Amniotic stem cell (primary cell): ENCODE measurements at regions not wholly inside any gene's neighbourhood (a gene's known extent, or its start where the extent isn't known, plus 50 kb on each side); places are given as distances from the start of the nearest gene placed in this dataset.

Experiments used
- DNase-seq: peaks from one replicate; lab custom pipeline; 2025; lab: John Stamatoyannopoulos, UW

DNA sequence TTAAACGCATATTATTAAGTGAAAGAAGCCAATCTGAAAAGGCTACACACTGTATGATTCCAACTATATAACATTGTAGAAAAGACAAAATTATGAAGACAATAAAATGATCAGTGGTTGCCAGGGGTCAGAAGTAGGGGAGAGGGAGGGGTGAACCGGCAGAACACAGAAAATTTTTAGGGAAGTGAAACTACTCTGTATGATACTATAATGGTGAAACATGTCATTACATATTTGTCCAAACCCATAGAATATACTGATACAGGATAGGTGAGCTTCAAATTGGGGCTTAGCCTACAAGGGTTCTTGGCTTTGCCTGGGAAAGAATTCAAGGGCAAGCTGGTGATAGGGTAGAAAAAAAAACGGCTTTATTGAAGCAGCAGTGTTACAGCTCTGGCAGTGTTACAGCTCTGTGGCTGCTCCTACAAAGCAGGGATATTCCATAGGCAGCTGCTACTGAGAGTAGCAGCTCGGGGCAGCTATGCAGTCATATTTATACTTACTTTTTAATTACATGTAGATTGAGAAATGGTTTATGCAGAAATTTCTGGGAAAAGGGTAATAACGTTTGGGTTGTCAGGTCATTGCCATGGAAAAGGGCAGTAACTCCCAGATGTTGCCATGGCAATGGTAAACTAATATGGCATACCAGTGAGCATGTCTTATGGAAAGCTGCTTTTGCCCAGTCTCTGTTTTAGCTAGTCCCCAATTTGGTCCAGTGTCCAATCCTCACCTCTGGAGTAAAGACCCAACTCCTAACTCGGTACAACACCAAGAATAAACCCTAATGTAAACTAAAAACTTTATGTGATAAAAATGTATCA is 125.1 kb upstream of the SLC25A36 start:
- no peak for DNase-seq

DNA sequence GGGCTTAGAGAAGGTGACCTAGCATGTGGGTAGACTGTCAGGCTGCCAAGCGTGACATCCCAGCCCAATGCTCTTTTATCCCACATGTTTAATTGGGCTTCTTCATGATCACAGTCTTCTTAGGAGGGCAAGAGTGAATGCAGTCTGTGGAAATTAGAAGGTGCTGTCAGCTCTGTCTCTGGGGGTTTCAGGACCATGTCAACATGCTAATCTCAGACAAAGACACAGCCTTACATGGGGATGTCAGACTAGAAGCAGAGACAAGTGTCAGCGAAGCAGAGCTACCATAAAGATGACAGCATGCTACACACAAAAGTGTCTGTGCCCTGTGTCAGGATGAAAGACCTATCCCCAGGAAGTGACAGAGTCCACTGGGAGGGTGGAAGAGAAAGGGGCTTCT is 120.1 kb upstream of the SLC25A36 start:
- DNase-seq = no peak

DNA sequence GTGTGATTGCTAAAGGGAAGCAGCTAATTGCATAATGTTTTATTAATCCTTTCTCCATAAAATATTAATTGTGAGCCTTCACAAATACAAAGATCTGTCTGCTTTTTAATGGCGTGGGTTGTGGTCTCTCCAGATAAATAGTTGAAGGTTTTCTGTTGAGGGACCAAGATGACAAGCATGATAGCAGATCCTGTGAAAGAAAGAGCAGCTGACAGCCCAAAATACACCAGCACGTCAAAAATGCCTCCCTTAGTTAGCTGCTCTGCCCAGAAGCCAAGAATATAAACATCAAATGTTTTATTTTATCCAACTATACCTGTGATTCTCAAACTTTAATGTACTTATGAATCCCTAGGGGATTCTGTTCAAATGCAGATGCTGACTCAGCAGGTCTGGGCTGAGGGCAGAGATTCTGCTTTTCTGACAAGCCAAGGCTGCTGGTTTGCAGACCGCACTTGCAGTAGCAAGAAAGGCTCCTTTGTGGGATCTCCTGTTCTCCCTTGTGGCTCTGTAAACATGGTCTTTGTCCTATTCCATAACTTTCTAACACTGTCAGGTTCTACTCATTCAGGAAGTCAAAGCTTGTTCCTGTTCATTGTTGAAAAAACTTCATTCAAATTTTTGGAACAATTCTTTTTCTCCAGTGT is 119.1 kb upstream of the SLC25A36 start:
- no peak for DNase-seq

DNA sequence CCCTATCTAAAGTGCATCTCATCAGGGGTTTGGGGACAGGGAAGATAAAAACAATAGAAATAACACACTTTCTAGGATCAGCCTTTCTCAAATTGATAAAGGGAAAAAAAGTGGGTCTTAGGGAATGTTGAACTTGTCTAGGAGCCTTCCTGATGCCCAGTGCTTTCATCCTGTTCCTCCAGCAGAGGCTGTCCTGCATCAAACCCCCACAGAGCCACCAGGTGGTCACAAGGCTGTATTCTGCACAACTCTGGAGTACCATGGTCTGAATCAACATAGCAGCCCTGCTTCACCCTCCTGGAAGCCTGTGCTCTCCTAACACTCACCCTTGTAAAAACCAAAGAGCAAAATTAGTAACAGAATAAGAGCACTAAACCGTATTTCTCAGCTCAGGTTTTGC is 118.5 kb upstream of the SLC25A36 start:
- DNase-seq = no peak

DNA sequence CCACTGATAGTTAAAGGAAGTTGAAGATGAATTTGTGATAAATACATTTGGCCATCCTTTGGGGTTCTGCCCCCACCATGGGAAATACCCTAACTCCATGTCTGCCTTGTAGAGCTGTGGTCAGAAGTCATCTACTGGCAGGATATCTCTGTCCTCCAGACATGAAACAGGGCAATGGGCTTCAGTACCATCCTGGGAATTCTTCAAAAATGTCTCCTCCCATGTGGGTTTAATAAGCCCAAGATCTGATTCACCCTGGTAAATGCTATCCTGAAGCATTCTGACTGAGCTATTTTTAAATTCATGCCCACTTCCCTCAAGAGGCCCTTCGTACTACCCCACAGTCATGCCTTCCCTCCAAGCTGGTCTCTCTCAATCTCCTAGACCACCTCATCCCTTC is 113.7 kb upstream of the SLC25A36 start:
- DNase-seq = no peak

DNA sequence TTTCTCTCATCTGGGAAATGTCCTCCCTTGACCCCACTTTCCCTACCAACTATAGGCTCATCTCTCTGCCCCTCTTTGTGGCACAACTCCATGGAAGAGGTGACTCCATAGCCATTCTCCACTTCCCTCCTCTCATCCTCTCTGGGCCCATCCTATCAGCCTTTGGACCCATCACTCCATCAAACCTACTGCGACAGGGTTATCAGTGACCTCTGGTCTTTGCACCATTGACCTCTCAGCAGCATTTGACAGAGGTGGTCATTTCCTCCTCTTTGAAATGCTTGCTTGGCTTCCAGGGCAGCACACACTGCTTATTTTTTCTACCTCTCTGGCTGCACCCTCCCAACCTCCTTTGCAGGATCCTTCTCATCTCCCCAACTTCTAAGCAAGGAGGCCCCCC is 113.1 kb upstream of the SLC25A36 start:
- no peak for DNase-seq

DNA sequence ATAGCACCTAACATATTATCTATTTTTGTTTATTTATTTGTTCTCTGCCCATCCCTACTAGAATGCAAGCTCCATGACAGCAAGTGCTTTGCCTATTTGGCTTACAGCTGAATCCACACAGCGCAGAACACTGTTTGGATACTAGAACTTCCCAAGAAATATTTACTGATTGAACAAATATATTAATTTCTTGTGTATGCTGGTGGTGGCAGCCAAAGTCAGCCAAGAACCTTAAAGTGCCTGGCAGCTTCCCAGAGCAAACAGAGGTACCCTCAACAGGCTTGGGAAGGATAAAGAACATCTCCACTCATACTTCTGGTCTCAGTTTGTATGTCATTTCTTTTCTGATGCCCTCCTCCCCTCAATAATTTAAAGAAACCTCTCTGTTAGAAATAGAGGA is 111.8 kb upstream of the SLC25A36 start:
- no peak for DNase-seq

DNA sequence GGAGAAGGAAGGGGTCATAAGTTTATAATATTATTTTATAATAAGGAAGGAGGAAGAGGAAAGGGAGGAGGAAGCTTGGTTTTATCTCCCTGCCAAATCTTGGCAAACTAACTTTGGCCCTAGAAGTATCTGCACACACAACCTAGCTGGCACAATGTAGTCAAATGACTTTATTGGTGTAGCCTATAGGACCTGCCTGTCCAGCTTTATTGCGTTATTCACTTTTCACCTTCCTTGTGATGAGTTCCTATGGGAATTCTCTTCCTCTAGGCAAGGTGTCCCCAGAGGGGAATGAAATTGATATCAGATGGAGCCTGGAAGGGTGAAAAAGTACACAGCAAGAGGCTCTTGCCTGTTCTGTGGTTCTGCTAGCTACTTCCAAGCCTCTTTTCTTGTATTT is 111.2 kb upstream of the SLC25A36 start:
- no peak for DNase-seq

DNA sequence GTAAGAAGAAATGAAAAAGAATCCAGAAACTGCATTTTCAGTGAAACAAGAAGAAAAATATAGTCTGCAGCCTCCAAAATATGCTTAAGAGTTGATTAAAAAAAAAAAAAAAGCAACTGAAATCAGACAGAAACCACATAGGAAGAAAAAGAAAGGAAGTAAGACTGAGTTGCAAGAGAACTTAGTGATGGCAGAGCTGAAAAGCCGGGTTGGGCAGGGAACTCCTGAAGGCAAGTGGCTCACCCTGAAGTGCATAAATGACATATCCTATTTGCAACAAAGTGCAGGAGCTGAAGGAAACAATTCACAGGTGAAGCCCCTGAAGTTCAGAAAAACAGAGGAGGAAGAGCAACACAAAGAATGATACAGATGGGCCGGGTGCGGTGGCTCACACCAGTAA is 108.8 kb upstream of the SLC25A36 start:
- no peak for DNase-seq

DNA sequence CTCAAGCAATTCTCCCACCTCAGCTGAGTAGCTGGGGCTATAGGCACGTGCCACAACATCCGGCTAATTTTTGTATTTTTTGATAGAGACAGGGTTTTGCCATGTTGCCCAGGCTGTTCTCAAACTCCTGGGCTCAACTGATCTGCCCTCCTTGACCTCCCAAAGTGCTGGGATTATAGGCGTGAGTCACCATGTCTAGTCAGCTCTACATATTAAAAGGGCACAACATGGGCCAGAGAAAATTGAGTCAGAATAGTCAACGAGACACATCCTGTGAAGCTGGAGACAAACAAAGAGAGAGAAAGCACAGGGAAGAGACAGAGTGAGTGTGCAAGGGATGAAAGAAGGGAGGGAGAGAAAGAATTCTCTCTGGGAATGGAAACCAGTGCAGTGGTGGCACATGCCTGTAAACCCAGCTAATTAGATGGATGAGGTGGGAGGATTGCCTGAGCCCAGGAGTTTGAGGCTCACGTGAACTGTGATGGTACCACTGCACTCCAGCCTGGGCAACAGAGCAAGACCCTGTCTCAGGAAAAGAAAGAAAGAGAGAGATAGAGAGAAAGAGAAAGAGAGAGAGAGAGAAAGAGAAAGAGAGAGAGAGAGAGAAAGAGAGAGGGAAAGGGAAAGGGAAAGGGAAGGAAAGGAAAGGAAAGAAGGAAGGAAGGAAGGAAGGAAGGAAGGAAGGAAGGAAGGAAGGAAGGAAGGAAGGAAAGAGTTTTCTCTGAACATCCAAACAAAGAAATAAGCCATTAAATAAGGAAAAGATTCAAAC is 107.2 kb upstream of the SLC25A36 start:
- no peak for DNase-seq

DNA sequence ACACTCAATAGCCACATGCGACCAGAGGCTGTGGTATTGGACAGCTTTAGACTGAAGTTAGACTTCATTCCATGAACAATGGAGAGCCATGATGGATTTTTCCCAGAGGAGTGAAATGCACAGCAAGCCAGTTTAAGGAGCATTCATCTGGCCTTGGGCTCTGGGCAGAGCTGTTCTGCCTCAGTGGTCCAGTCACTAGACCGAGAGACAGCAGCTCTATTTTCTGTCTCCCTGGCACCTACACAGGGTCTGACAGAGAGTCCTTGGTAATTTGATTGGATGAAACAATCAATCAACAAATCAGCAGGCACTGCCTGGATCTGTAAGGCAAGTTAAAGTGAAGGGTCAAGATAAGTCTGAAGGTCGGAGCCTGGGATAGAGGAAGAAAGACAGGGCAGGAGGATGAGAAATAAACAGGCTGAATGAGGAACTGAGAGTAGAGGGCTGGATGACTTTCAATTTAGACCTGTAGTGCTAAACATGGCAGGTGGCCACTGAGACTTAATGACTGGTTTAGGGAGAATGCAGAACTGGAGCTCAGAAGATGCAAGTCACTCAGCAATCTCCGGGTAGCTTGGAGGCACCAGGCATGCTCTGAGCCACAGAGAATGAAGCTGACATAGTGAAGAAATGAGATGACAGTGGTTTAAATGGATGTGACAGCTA is 98.5 kb upstream of the SLC25A36 start:
- DNase-seq = no peak

DNA sequence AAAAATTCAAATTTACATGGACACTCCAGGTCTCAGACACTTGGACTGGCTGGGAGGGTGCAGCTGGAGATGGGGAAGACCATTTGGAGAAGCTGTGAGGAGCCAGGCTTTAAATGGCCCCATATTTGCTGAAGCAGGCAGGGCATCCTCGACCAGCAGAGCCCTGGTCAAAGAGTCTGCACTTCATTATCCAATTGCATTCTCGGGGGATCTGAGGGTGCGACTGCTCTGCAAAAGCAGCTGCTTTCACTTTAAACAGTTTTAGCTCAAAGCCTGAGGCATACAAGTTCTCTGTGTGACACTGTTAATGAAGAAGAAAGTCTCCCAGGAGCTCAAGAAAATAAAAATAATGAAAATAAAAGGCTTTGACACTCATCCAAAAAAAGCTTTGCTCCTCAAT is 98.0 kb upstream of the SLC25A36 start:
- DNase-seq = no peak

DNA sequence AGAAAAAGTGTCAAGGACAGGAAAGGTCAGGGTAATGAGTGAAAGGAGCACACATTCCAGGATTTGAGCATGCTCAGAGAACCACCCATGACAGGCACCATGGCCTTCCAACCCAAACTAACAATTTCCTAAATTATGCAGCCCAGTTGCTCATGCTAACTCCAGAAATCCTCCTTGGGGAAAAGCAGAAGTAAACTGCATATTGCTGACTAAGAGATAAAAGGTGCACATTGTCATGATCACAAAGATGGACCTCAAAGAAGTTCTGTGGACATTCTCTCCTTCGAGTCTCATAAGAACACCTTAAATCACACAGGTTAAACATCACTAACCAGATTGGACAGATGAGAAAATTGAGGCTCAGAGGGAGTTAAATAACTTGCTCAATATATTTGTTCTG is 97.6 kb upstream of the SLC25A36 start:
- DNase-seq = no peak

DNA sequence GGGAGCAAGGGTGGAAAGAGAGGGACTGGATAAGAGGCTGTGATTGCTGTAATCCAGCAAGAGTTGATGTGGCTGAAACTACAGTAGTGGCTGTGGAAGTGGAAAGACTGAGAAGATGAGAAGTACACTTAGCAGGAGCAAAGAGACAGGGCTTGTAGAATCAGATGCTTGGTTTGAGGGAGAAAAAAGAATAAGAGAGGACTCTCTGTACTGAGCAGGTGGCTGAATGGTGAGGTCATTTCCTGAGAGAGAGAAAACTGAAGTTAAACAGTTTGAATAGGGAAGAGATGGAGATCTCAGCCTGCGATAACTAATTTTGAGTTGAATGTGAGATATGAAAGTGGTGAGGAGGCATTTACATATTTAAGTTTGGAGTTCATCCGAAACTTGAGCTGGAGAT is 95.8 kb upstream of the SLC25A36 start:
- DNase-seq = no peak

DNA sequence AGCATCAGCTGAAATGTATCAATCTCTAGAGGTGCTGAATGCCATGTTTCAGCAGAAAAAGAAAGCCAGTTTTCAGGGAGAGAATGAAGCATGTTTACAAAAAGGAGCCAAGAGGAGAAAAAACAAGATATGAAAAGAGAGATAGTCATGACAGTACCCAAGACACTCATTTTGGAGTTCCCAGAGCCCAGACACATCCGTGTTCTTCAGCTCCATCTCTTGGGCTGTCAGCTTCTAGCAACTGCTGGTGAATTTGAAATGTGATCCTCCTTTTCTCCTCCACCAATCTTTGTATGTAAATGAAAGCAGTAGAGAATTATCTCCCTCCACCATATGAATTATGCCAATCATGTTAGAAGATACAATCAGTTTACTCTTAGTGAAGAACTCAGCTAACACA is 93.0 kb upstream of the SLC25A36 start:
- no peak for DNase-seq

DNA sequence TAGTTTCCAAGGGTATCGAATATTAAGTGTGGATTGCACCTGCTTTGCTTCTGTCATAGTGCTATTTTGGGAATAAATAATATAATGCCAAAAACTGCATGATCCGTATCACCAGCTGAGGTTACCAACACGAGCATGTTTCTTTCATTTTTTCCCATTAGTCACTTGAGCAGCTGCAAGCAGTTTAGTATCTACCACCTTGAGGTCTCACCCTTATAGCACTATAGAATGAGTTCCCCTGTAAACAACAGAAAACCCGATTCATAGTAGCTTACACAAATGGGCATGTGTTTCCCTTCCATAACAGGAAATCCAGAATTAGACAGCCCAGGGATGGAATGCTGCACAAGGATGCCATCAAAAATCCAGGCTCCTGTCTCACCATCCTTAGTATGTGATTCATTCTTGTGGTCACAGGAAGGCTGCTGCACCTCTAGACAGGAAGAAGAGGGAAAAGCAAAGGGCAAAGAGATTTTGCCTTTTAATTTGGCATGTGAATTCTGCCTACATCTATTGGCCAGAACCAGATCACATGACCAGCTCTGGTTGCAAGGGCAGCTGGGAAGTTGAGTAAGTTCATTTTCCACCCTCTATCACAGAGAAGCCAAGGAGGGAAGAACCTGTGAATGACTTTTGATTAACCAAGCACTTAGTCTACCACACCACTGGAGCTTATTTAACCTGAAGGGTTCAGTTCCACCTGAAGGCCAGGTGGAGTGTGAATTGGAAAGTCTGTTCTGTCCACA is 91.3 kb upstream of the SLC25A36 start:
- no peak for DNase-seq

DNA sequence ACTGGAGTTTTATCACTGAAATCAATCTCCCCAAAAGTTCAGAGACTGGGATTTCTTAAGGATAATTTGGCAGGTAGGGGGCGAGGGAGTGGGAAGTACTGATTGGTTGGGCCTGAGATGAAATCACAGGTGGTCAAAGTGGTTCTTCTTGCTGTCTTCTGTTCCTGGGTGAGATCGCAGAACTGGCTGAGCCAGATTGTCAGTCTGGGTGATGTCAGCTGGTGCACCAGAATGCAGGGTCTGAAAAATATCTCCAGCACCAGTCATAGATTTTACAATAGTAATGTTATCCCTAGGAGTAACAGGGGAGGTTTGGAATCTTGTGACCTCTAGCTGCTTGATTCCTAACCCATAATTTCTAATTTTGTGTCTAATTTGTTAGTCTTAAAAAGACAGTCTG is 86.7 kb upstream of the SLC25A36 start:
- no peak for DNase-seq

DNA sequence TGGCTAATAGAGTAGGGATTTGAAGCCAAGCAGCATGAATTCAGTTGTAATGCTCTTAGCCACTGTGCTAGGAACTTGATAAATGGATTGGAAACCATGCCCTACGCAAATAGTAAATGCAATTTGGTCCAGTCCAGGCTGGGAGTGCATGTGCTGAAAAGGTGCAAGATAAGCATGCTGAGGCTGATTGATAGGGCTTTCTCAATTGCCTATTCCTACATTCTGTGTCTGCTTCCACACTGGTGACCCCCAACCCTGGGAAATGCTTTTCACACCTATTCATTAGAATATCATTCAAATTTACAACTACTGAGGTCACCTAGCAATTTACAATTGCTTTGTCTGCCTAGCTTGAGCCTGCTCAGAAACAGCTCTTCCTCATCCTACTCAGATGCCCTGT is 84.7 kb upstream of the SLC25A36 start:
- no peak for DNase-seq

DNA sequence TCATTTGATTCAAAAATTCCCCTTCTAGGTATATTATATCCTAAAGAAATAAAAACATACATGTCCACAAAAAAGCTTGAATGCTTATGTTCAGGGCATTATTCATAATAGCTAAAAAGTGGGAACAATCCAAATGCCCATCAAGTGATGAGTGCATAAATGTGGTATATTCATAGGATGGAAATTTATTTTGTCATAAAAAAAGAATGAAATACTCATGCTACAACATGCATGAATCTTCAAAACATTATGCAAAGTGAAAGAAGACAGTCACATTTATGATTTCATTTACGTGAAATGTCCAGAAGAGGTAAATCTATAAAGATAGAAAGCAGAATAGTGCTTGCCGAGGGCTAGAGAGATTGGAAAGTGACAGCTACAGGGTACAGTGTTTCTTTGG is 83.6 kb upstream of the SLC25A36 start:
- DNase-seq = no peak

DNA sequence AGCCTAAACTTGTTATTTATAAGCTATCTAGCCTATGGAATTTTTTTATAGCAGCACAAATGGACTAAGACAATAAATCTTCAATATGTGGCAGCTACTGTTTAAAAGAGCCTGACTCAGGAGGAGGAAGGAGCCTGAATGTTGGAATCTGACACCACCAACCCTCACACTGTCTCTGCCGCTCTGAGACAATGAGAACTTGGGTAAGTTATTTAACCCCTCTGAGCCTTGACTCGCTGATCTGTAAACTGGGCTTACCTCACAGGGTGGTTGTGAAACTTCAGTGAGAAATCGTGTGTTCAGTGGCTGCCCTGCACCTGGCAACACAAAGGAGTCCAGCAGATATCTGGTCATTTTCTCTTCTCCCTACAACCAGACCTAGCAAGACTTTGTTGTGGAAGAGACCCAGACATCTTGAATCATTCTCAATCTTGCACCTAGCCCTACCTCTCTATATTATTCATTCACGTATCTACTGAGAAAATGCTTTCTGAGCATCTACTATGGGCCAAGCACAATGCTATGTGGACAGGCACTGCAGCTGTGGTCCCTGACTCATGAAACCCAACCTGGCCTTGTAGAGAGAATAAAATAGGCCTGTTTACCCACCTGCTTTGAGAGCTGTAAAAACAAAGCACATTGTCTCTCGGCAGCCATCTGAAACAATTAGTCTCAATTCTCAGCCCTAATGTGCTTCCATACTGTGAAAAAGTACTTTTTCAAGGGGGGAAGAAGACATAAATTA is 81.9 kb upstream of the SLC25A36 start:
- DNase-seq = no peak

DNA sequence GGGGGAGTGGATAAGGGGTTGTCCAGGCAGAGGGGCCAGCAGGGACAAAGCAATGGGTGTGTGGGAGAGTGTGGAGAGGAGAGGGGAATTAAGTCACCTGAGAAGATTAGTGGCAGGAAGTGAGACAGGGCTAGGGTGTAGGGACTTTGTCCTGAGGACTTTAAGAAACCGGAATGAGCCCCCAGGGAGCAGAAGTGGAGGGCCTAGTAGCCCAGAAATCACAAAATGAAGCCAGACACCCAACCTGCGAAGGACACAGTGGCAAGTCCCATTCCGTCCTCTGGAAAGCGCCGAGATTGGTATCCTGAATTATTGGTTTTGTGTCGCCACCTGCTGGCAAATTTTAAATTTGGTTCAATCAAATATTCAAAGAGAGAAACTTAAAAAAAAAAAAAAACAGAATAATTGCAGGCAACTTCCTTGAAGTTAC is 78.0 kb upstream of the SLC25A36 start:
- DNase-seq = peak; percentile 18
